Sigmoid colon (tissue), 6 donors: ENCODE measurements at regions not wholly inside any gene's neighbourhood (a gene's known extent, or its start where the extent isn't known, plus 50 kb on each side); places are given as distances from the start of the nearest gene placed in this dataset.

ENCODE experiments used
- DNase-seq: peaks from one replicate; pipeline ENCODE4 v3.0.0-alpha.2; 2019
- H3K27ac ChIP-seq, 4 donors: fragments of 200-600 bp; sonication (generic); one replicate each; pipeline ENCODE4 v1.5.1; 2016 to 2019; ENCODE audit warnings: mild to moderate bottlenecking in 1 of 4
- H3K27me3 ChIP-seq, 3 donors: fragments of 200-600 bp; sonication (generic); one replicate each; pipeline ENCODE4 v1.5.1; 2019; ENCODE audit warnings: mild to moderate bottlenecking in 1 of 3
- H3K36me3 ChIP-seq, 4 donors: fragments of 200-600 bp; sonication (generic); one replicate each; pipeline ENCODE4 v1.5.1; 2016 to 2019
- H3K4me1 ChIP-seq, 4 donors: fragments of 200-600 bp; sonication (generic); one replicate each; pipeline ENCODE4 v1.5.1; 2017 to 2019
- H3K4me3 ChIP-seq, 4 donors: fragments of 200-600 bp; sonication (generic); one replicate each; pipeline ENCODE4 v1.5.1; 2017 to 2019; ENCODE audit warnings: mild to moderate bottlenecking in 2 of 4, moderate library complexity in 1 of 4
- H3K9me3 ChIP-seq, 4 donors: fragments of 200-600 bp in 3 of 4; sonication (generic) in 3 of 4; one replicate each; pipeline versions ENCODE4 v1.5.1 to v1.6.1; 2013 to 2019
- EP300 ChIP-seq, 4 donors: sonication (generic); formaldehyde crosslinking; IDR thresholded peaks; one replicate each; pipeline ENCODE4 v1.6.1; 2017; ENCODE audit warnings: antibody characterized with exemption in 4 of 4
- POLR2A ChIP-seq, 2 donors: fragments of 450-650 bp; IDR thresholded peaks; one replicate each; pipeline ENCODE4 v1.6.1; 2016; ENCODE audit warnings: antibody characterized with exemption in 2 of 2, mild to moderate bottlenecking in 2 of 2, moderate library complexity in 2 of 2
- POLR2AphosphoS5 ChIP-seq, 4 donors: sonication (generic); formaldehyde crosslinking; IDR thresholded peaks; one replicate each; pipeline ENCODE4 v1.6.1; 2017; ENCODE audit warnings: antibody characterized with exemption in 4 of 4
- WGBS, 2 donors: extraction: QIAGEN DNeasy Blood & Tissue Kit; methylation state at CpG; one replicate each; pipeline ENCODE4 v1.1.7; 2013; 5-methylcytosine and 5-hydroxymethylcytosine counted together
- intact Hi-C: fragments of 100-400 bp; cut with DNase I; formaldehyde crosslinking; loops from one replicate; pipeline ENCODE4 v1.15.1; 2023
- TF ChIP-seq, protein P1 (sequence below), 4 experiments: fragments of 450-650 bp in 3 of 4; fragments of 200-600 bp in 1 of 4; IDR thresholded peaks; one replicate each; pipeline ENCODE4 v1.5.1; 2016 to 2019; ENCODE audit warnings: antibody characterized with exemption in 4 of 4, mild to moderate bottlenecking in 3 of 4, moderate library complexity in 2 of 4
- donor health status: healthy with polysubstance abuse.
- donor health status: healthy.

DNA sequence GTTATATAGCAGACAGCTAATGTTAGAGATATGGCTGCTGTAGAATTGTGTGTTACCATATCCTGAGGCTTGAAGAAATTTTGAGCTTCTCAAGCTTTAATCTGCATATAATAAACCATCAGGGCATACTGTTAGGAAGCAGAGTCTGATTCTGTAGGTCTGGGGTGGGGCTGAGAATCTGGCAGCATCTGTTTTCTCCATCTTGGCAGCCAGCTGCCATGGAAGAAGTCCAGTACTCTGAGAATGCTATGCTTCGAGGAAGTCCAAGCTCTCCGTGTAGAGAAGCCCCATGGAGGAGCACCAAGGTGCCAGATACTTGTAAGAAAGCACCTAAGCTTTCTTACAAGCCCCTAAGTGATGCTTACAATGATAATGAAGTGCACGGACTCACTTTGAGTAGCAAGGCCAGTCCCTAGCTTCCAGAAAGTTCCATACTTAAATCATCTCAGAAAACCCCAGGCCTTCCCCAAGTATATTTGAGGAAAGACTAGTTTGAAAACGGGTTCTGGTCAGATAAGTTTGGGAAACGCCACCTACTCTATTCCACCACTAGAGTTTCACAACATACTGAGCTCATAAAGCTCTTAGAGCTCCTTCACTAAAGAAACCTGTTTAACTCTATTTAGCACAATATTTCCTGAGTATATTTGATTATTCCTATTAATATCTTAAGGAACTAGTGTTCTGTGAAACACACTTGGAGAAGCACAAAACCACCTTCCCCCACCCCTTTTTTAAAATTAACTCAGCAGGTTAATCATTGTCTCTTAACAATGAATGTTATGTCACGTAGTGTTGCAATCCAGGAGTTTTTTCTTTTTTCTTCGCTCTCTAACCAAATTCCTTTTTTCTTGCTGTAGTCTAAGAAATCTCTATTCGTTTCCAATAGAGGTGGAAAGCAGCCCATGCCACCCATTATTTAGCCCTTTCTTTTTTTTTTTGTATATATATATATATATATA lies 59.9 kb upstream of the RASGRP1 start:
- Histone ChIP-seq H3K27me3 (no peaks in the 10 kb centered on the region), H3K9me3 (no peaks in the 10 kb centered on the region), H3K27ac (no peak overlapping the region), H3K36me3 (no peaks in the 10 kb centered on the region), H3K4me1 (no peaks in the 10 kb centered on the region), H3K4me3 (no peak overlapping the region)
- DNase-seq: no peak
- TF ChIP-seq POLR2AphosphoS5 (IDR thresholded peaks at IDR 0.05) (no peak), POLR2A (IDR thresholded peaks at IDR 0.05) (no peak), EP300 (IDR thresholded peaks at IDR 0.05) (no peak)
- TF ChIP-seq, protein P1, sequence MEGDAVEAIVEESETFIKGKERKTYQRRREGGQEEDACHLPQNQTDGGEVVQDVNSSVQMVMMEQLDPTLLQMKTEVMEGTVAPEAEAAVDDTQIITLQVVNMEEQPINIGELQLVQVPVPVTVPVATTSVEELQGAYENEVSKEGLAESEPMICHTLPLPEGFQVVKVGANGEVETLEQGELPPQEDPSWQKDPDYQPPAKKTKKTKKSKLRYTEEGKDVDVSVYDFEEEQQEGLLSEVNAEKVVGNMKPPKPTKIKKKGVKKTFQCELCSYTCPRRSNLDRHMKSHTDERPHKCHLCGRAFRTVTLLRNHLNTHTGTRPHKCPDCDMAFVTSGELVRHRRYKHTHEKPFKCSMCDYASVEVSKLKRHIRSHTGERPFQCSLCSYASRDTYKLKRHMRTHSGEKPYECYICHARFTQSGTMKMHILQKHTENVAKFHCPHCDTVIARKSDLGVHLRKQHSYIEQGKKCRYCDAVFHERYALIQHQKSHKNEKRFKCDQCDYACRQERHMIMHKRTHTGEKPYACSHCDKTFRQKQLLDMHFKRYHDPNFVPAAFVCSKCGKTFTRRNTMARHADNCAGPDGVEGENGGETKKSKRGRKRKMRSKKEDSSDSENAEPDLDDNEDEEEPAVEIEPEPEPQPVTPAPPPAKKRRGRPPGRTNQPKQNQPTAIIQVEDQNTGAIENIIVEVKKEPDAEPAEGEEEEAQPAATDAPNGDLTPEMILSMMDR (IDR thresholded peaks at IDR 0.05): no peak
- WGBS, 2 donors: 62 to 72% methylated on average over 8 of the region's 8 CpGs
- intact Hi-C loops: no loop called here

DNA sequence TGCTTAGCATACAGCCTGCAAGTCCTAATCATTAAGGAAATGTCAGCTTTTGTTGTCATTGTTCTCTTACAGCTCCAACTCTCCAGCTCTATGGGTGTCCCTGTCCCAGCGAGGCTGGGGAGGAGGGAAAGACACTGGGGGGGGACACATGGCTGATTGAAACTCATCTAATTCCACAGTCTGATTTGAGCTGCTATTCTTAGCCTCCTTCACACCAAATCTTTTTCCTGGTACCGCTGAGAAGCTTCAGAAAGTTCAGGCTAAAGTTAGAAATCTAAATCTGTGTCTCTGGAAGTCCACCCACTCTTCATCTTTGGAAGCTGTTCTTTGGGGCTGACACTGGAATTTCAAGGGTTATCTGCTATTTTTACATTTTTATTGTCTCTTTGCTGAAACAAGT lies 61.3 kb upstream of the RASGRP1 start:
- no peak overlapping the region for H3K4me3 ChIP-seq
- H3K36me3 ChIP-seq: no peaks in the 10 kb centered on the region
- no peaks in the 10 kb centered on the region for H3K27me3 ChIP-seq
- no peak overlapping the region for H3K27ac ChIP-seq
- intact Hi-C loops: no loop called here
- 75 to 83% methylated on average over 2 of the region's 2 CpGs for WGBS, 2 donors
- TF ChIP-seq POLR2AphosphoS5 (IDR thresholded peaks at IDR 0.05) (no peak), EP300 (IDR thresholded peaks at IDR 0.05) (no peak), POLR2A (IDR thresholded peaks at IDR 0.05) (no peak)
- TF ChIP-seq, protein P1 (IDR thresholded peaks at IDR 0.05): no peak
- H3K4me1 ChIP-seq: no peaks in the 10 kb centered on the region
- no peaks in the 10 kb centered on the region for H3K9me3 ChIP-seq
- DNase-seq: no peak

DNA sequence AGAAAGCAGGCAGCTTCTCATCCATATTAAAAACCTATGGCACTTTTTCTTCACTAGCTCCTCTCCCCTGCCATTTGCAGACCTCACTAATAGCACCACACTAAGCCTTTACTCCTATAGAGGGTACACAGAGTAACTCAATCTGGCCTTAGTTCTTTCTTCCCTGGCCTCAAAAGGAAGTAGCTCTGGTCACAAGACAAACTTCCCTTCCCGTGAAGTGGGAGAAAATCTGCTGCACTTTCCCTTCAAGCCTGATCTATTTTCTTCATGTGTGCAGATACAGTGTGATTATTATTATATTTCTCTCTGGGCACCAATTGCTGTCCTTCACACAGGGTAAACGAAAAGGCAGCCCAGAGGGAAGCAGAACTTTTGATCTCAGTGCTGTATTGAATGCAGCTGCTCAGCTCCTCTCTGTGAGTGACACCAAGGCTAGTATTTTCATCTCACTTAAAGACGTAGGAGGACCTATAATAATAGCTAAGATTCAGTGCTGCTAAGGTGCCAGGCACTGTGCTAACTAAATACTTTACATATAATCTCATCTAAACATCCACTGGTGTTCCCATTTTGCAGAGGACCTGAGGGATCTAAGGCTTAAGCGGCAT lies 61.9 kb upstream of the RASGRP1 start:
- Histone ChIP-seq H3K27ac (no peak overlapping the region), H3K4me3 (no peak overlapping the region), H3K36me3 (no peaks in the 10 kb centered on the region), H3K27me3 (no peaks in the 10 kb centered on the region), H3K9me3 (no peaks in the 10 kb centered on the region), H3K4me1 (no peaks in the 10 kb centered on the region)
- no peak for DNase-seq
- intact Hi-C loops: no loop called here
- TF ChIP-seq POLR2A (IDR thresholded peaks at IDR 0.05) (no peak), POLR2AphosphoS5 (IDR thresholded peaks at IDR 0.05) (no peak), EP300 (IDR thresholded peaks at IDR 0.05) (no peak)
- TF ChIP-seq, protein P1 (IDR thresholded peaks at IDR 0.05): no peak
- 62 to 68% methylated on average over 4 of the region's 4 CpGs for WGBS, 2 donors

DNA sequence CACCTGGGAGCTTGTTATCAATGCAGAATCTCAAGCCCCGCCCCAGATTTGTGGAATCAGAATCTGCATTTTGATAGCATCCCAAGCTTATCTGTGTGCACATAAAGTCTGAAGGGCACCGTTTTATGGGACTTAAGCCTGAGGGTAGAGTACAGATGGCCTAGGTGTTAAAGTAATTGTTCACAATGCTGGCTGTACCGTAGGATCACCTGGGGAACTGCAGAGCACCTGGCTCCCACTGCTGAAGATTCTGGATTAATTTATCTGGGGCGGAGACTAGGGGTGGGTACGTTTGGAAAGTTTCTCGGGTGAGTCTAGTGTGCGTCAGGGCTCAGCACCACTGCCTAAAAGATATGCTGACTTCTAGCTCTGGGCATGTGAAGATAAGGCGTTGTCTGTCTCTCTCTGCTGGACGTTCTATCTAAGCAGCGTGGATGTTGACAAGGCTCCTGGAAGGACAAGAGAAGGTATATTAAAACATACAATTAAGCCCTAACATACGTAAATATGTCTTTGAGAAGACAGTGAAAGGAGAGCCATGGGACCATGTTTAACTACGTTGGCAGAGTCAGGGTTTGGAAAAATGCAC lies 63.2 kb upstream of the RASGRP1 start:
- no peak for TF ChIP-seq POLR2AphosphoS5 (IDR thresholded peaks at IDR 0.05)
- TF ChIP-seq, protein P1 (IDR thresholded peaks at IDR 0.05): no peak
- TF ChIP-seq POLR2A (IDR thresholded peaks at IDR 0.05): no peak
- no peak for TF ChIP-seq EP300 (IDR thresholded peaks at IDR 0.05)
- intact Hi-C loops: no loop called here
- Histone ChIP-seq H3K27me3 (no peaks in the 10 kb centered on the region), H3K4me1 (no peaks in the 10 kb centered on the region), H3K27ac (no peak overlapping the region), H3K9me3 (no peaks in the 10 kb centered on the region), H3K4me3 (no peak overlapping the region), H3K36me3 (no peaks in the 10 kb centered on the region)
- 20 to 66% methylated on average over 12 of the region's 12 CpGs for WGBS, 2 donors
- DNase-seq: no peak
